SU-DHL-6 (cell line): ENCODE measurements at regions not wholly inside any gene's neighbourhood (a gene's known extent, or its start where the extent isn't known, plus 50 kb on each side); places are given as distances from the start of the nearest gene placed in this dataset.

Experiments used
- H2AFZ ChIP-seq: fragments of 200-600 bp; sonication (generic); 2 replicates; pipeline ENCODE4 v1.6.1; 2014; ENCODE audit warnings: low read depth, mild to moderate bottlenecking, moderate library complexity, mixed read lengths, antibody characterized with exemption, low read length; ENCODE audit not compliant: severe bottlenecking
- H3F3A ChIP-seq: fragments of 200-600 bp; shearing (Covaris generic); 2 replicates; pipeline ENCODE4 v1.6.0; 2016; ENCODE audit warnings: antibody characterized with exemption, mild to moderate bottlenecking; ENCODE audit not compliant: insufficient read depth
- H3K27ac ChIP-seq: fragments of 200-600 bp; sonication (generic); 2 replicates; pipeline ENCODE4 v1.5.1; 2016; ENCODE audit warnings: low read depth, mild to moderate bottlenecking, low read length, moderate library complexity, mixed read lengths
- H3K27me3 ChIP-seq: fragments of 200-600 bp; sonication (generic), shearing (Covaris generic); 2 replicates; pipeline ENCODE4 v1.6.0; 2014; ENCODE audit warnings: mild to moderate bottlenecking, low read length
- H3K36me3 ChIP-seq: fragments of 200-600 bp; sonication (generic); 2 replicates; pipeline ENCODE4 v1.6.1; 2014; ENCODE audit warnings: mild to moderate bottlenecking, low read length, mixed read lengths
- H3K4me2 ChIP-seq: fragments of 300-600, 200-600 bp; shearing (Covaris generic), sonication (generic); 2 replicates; pipeline ENCODE4 v1.6.0; 2014; ENCODE audit warnings: low read length, low read depth, mild to moderate bottlenecking; ENCODE audit not compliant: poor library complexity, severe bottlenecking
- H3K4me3 ChIP-seq: fragments of 200-600 bp; sonication (generic); 2 replicates; pipeline ENCODE4 v1.5.1; 2014; ENCODE audit warnings: antibody characterized with exemption, low read length, mild to moderate bottlenecking, mixed read lengths; ENCODE audit not compliant: insufficient read depth, poor library complexity, severe bottlenecking
- H3K79me2 ChIP-seq: fragments of 200-600 bp; sonication (generic); 2 replicates; pipeline ENCODE4 v1.6.1; 2014; ENCODE audit warnings: mild to moderate bottlenecking, low read length, moderate library complexity; ENCODE audit not compliant: insufficient read depth
- H3K9ac ChIP-seq: fragments of 200-600 bp; sonication (generic); 2 replicates; pipeline ENCODE4 v1.7.0; 2014; ENCODE audit warnings: mild to moderate bottlenecking, low read length
- H3K9me2 ChIP-seq: fragments of 200-600 bp; sonication (generic); replicated peaks from 2 replicates; pipeline ENCODE4 v1.6.1; 2014; ENCODE audit warnings: low read length; ENCODE audit not compliant: insufficient read depth
- H3K9me3 ChIP-seq: fragments of 200-600 bp; sonication (generic); 2 replicates; pipeline ENCODE4 v1.6.1; 2014; ENCODE audit warnings: low read length, mixed read lengths; ENCODE audit not compliant: insufficient read depth
- H4K20me1 ChIP-seq: fragments of 200-600 bp; sonication (generic); 2 replicates; pipeline ENCODE4 v1.6.1; 2014; ENCODE audit warnings: low read depth, mild to moderate bottlenecking, antibody characterized with exemption, low read length, moderate library complexity, mixed read lengths
- EZH2phosphoT487 ChIP-seq: fragments of 200-600 bp; sonication (generic), shearing (Covaris generic); conservative IDR thresholded peaks from 2 replicates; pipeline ENCODE4 v1.6.1; 2018; ENCODE audit warnings: mild to moderate bottlenecking, antibody characterized with exemption, low read length, moderate library complexity, mixed read lengths
- TF ChIP-seq, protein P1 (sequence below): fragments of 200-600 bp; sonication (generic); IDR thresholded peaks from one replicate; pipeline ENCODE4 v1.5.1; 2017; ENCODE audit warnings: antibody characterized with exemption, mild to moderate bottlenecking, low read length, moderate library complexity; ENCODE audit not compliant: insufficient read depth, poor library complexity, severe bottlenecking

DNA sequence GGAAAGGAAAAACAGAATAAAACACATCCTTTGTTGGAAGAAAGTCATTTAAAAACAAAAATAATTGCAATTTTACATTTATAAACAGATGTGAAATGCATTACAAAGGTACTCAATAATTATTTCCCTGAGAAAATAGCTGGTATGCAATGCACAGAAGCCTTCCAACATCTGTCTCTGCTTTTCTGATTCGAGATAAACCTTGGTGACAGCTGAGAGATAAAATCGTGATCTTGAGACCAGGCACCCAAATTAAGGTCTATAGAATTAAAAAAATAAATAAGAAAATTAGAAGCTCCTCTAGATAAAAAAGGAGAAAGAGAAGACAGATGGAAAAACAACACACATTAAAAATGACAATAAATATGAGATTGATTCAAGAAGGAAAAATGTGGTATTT, 544.0 kb downstream of the SPRY1 start:
- Histone ChIP-seq H3K9ac (no peak overlapping the region), H3K4me3 (no peak overlapping the region), H3K27me3 (no peaks in the 10 kb centered on the region), H3K36me3 (no peaks in the 10 kb centered on the region), H3K4me2 (no peak overlapping the region), H3K9me3 (no peaks in the 10 kb centered on the region), H3K27ac (no peak overlapping the region), H4K20me1 (no peaks in the 10 kb centered on the region), H3K9me2 (no peaks in the 10 kb centered on the region), H3K79me2 (no peaks in the 10 kb centered on the region), H3F3A (no peaks in the 10 kb centered on the region), H2AFZ (no peak overlapping the region)
- TF ChIP-seq EZH2phosphoT487: no peak
- TF ChIP-seq, protein P1, sequence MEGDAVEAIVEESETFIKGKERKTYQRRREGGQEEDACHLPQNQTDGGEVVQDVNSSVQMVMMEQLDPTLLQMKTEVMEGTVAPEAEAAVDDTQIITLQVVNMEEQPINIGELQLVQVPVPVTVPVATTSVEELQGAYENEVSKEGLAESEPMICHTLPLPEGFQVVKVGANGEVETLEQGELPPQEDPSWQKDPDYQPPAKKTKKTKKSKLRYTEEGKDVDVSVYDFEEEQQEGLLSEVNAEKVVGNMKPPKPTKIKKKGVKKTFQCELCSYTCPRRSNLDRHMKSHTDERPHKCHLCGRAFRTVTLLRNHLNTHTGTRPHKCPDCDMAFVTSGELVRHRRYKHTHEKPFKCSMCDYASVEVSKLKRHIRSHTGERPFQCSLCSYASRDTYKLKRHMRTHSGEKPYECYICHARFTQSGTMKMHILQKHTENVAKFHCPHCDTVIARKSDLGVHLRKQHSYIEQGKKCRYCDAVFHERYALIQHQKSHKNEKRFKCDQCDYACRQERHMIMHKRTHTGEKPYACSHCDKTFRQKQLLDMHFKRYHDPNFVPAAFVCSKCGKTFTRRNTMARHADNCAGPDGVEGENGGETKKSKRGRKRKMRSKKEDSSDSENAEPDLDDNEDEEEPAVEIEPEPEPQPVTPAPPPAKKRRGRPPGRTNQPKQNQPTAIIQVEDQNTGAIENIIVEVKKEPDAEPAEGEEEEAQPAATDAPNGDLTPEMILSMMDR: no peak

DNA sequence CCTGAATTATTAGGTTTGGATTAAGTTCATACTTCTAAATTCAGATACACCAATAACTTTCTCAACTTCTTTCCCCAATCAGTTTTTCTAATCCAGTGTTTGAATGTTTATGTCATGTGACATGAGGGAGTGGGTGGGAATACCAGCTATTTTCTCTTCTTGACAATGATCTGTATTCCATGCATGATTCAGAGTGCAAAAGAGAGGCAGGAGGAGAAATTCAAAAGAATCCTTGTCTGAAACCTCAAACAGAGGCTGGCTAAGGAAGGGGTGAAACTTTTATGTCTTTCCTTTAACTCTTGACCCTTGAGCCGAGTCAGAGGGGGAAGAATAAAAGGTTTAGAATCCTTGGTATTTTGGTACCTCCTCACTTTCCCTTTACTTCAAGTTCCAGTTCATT, 544.7 kb downstream of the SPRY1 start:
- H4K20me1 ChIP-seq: no peaks in the 10 kb centered on the region
- no peaks in the 10 kb centered on the region for H3K9me2 ChIP-seq
- no peak overlapping the region for H3K27ac ChIP-seq
- H3K9ac ChIP-seq: no peak overlapping the region
- H3K79me2 ChIP-seq: no peaks in the 10 kb centered on the region
- no peak overlapping the region for H3K4me2 ChIP-seq
- H2AFZ ChIP-seq: no peak overlapping the region
- no peaks in the 10 kb centered on the region for H3K9me3 ChIP-seq
- H3F3A ChIP-seq: no peaks in the 10 kb centered on the region
- H3K27me3 ChIP-seq: no peaks in the 10 kb centered on the region
- TF ChIP-seq, protein P1: no peak
- no peak for TF ChIP-seq EZH2phosphoT487
- H3K36me3 ChIP-seq: no peaks in the 10 kb centered on the region
- no peak overlapping the region for H3K4me3 ChIP-seq

DNA sequence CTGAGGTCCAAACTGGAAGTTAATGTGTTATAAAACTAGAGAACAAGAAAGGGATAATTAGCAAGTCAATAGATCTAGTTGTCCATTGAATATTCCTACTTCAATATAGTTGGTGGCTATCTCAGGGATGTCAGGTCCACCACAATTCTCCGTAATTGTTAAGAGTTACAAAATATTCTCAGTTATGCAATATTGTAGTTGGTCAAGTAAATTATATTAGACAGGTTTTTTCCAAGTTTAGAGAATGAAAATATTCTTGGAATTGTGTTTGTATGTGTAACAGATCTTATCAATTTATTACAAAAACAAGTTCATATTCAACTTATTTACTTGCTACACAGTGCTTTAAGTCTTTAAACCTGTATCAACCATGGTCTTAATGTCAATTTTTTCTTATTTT, 547.4 kb downstream of the SPRY1 start:
- Histone ChIP-seq H2AFZ (no peak overlapping the region), H3K27me3 (no peaks in the 10 kb centered on the region), H3K9me2 (no peaks in the 10 kb centered on the region), H3F3A (no peaks in the 10 kb centered on the region), H4K20me1 (no peaks in the 10 kb centered on the region), H3K36me3 (no peaks in the 10 kb centered on the region), H3K4me2 (no peak overlapping the region), H3K4me3 (no peak overlapping the region), H3K9me3 (no peaks in the 10 kb centered on the region), H3K79me2 (no peaks in the 10 kb centered on the region), H3K9ac (no peak overlapping the region), H3K27ac (no peak overlapping the region)
- TF ChIP-seq, protein P1: no peak
- TF ChIP-seq EZH2phosphoT487: no peak
